Effector memory CD4-positive, alpha-beta T cell (primary cell): ENCODE measurements at regions not wholly inside any gene's neighbourhood (a gene's known extent, or its start where the extent isn't known, plus 50 kb on each side); places are given as distances from the start of the nearest gene placed in this dataset.

Experiments used
- DNase-seq, 3 donors: peaks; one replicate each; pipeline ENCODE4 v3.0.0-alpha.2; 2020
- H3K27ac ChIP-seq: 2 replicates; pipeline ENCODE4 v1.7.0; 2013; ENCODE audit warnings: mild to moderate bottlenecking, low read length, moderate library complexity; ENCODE audit not compliant: insufficient read depth, poor library complexity, severe bottlenecking
- H3K27me3 ChIP-seq: replicated peaks from 2 replicates; pipeline ENCODE4 v1.7.0; 2013; ENCODE audit warnings: mild to moderate bottlenecking, low read length; ENCODE audit not compliant: insufficient read depth, control insufficient read depth, poor library complexity, severe bottlenecking
- H3K36me3 ChIP-seq: 2 replicates; pipeline ENCODE4 v1.7.0; 2013; ENCODE audit warnings: mild to moderate bottlenecking, low read length, moderate library complexity; ENCODE audit not compliant: control insufficient read depth, insufficient read depth
- H3K4me1 ChIP-seq: 2 replicates; pipeline ENCODE4 v1.7.0; 2013; ENCODE audit warnings: low read length, mild to moderate bottlenecking; ENCODE audit not compliant: control insufficient read depth, insufficient read depth, poor library complexity, severe bottlenecking
- H3K4me3 ChIP-seq: 2 replicates; pipeline ENCODE4 v1.7.0; 2013; ENCODE audit warnings: low read length, low read depth, mild to moderate bottlenecking; ENCODE audit not compliant: insufficient read depth, poor library complexity, severe bottlenecking
- H3K9me3 ChIP-seq: 2 replicates; pipeline ENCODE4 v1.7.0; 2013; ENCODE audit warnings: mild to moderate bottlenecking, low read length, moderate library complexity; ENCODE audit not compliant: control insufficient read depth

DNA sequence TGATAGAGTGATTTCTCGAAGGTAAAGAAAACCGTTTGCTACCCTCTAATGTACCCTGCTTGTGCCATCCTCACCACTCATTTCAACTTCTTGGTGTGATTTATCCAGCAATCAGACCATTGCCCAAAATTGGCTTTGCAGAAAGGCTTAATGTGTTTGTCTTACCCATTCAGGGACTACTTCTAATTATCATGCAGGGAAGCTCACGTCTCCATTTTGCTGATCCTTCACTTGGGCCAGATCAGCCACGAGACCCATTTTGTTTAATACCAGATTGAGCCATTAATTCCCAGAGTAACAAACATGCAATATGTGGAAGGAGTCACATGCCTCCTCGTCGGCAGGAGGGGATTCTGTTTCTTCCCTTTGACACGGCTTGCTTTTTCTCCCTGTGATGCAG is 51.1 kb upstream of the CRY1 start:
- no peaks in the 10 kb centered on the region for H3K9me3 ChIP-seq
- no peaks in the 10 kb centered on the region for H3K4me1 ChIP-seq
- H3K36me3 ChIP-seq: no peaks in the 10 kb centered on the region
- no peak overlapping the region for H3K4me3 ChIP-seq
- H3K27ac ChIP-seq: no peak overlapping the region
- no peaks in the 10 kb centered on the region for H3K27me3 ChIP-seq
- DNase-seq: no peak

DNA sequence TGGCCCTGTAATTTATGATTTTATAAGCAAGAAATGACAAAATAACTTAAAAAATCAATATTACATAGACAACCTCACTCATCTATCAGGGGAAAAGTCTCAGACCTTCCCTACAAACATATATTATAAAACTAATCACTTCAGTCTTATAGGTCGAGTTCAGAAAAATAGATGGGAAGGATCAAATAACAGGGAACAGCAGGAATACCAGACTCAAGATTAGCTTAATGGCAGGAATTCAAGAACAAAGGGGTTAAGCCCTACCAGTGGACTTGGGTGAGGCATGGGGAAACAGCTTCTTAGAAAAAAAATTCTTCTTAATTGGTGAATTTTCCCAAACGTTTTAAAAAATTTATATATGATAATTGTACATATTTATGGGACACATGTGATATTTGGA is 51.6 kb upstream of the CRY1 start:
- Histone ChIP-seq H3K27me3 (no peaks in the 10 kb centered on the region), H3K4me3 (no peak overlapping the region), H3K36me3 (no peaks in the 10 kb centered on the region), H3K9me3 (no peaks in the 10 kb centered on the region), H3K4me1 (no peaks in the 10 kb centered on the region), H3K27ac (no peak overlapping the region)
- no peak for DNase-seq

DNA sequence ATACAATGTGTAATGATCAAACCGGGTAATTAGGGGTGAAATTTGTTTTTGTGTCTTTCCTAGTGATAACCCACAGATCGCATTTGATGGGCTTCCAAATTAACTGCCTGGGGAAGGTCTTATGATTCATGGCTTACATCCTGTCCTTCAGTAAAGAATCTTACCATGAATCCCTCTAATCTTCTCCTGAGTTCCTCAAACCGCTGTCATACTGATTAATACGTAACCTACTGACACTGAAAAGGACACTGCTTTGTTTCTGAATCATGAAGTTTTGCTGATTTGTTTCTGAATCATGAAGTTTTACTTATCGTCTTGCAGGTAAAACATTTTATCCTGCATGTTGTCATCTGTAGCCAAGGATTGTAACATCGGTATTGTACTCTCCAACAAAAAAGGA is 52.0 kb upstream of the CRY1 start:
- DNase-seq: no peak
- H3K4me1 ChIP-seq: no peaks in the 10 kb centered on the region
- no peak overlapping the region for H3K4me3 ChIP-seq
- no peaks in the 10 kb centered on the region for H3K9me3 ChIP-seq
- H3K27me3 ChIP-seq: no peaks in the 10 kb centered on the region
- no peaks in the 10 kb centered on the region for H3K36me3 ChIP-seq
- no peak overlapping the region for H3K27ac ChIP-seq

DNA sequence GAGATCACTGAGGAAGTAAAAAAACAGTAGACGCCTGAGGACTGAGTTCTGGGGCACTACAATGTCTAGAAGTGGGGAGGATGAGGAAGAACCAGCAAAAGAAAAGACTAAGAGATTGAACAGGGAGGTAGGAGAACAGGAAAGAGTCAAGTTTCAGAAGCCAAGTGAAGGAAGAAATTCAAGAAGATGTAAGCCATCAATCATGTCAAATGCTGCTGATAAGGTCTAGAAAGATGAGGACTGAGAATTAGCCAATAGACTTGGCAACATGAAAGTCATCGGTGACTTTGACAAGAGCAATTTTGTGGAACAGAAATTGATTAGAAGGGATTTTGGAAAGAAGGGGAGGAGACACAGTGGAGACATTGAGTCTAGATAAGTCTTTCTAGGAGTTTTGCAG is 54.8 kb upstream of the CRY1 start:
- no peaks in the 10 kb centered on the region for H3K27me3 ChIP-seq
- H3K36me3 ChIP-seq: no peaks in the 10 kb centered on the region
- H3K27ac ChIP-seq: no peak overlapping the region
- no peak for DNase-seq
- no peaks in the 10 kb centered on the region for H3K4me1 ChIP-seq
- H3K4me3 ChIP-seq: no peak overlapping the region
- H3K9me3 ChIP-seq: no peaks in the 10 kb centered on the region

DNA sequence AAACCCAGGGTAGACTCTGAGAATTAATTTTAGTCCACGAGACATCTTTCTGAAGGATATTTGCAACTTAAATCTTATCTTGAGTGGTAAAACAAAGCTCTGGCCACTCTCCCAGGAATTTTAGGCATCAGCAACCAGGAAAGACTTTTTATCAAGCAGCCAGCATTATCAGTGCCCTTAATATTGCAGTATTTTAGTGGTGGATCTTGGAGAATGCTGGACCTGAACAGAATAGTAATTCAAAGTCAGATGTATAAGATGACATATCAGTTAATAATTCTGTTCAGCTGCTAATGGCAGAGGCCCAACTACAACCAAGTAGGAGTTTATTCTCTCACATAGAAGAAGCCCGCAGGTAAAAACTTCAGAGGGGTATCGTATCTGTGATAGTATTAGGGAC is 59.0 kb upstream of the CRY1 start:
- Histone ChIP-seq H3K36me3 (no peaks in the 10 kb centered on the region), H3K4me3 (no peak overlapping the region), H3K9me3 (no peaks in the 10 kb centered on the region), H3K27me3 (no peaks in the 10 kb centered on the region), H3K27ac (no peak overlapping the region), H3K4me1 (no peaks in the 10 kb centered on the region)
- no peak for DNase-seq

DNA sequence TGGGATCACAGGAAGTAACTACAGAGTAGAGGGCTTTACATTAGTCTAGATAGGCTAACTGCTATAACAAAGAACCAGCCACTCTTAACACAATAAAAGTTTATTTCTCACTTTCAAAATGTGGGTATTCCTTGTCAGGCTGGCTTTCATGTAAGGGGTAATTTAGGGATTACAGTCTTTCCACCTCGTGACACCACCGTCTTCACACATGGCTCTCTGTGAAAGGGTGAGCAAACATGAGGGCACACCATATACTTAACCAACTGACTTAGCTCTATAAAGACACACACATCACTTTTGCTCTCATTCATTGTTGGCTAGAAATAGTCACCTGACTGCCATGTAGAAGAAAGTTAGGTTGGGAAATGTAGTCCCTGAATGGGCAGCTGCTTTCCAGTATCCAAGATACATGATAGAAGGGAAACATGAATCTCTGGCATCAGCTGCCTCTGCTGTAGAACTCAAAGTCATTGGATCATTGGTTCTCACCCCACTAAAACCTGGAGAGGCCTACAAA is 66.1 kb upstream of the CRY1 start:
- peaks cover 2% of the 10 kb centered on the region for H3K27me3 ChIP-seq
- no peak for DNase-seq
- no peaks in the 10 kb centered on the region for H3K4me1 ChIP-seq
- no peaks in the 10 kb centered on the region for H3K9me3 ChIP-seq
- H3K27ac ChIP-seq: no peak overlapping the region
- no peak overlapping the region for H3K4me3 ChIP-seq
- H3K36me3 ChIP-seq: no peaks in the 10 kb centered on the region

DNA sequence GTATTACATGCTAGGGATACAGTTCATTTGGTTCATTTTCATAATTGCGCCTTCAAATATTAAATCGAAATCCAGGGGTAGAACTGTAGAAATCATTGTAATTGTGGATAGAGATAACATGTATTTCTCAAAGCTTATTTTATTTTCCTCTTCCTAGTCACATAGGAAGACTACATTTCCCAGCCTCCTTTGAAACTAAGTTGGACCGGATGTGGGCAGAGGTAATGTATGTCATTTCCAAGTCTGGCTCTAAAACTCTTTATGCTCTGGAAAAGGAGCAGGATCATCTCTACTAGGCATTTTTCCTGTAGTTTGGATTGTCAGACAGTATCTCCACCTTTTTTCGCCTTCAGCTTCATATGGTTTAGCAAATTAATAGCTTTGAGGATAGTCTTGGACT is 70.1 kb upstream of the CRY1 start:
- Histone ChIP-seq H3K27me3 (peaks cover 2% of the 10 kb centered on the region), H3K36me3 (no peaks in the 10 kb centered on the region), H3K4me1 (no peaks in the 10 kb centered on the region), H3K9me3 (no peaks in the 10 kb centered on the region), H3K27ac (no peak overlapping the region), H3K4me3 (no peak overlapping the region)
- no peak for DNase-seq

DNA sequence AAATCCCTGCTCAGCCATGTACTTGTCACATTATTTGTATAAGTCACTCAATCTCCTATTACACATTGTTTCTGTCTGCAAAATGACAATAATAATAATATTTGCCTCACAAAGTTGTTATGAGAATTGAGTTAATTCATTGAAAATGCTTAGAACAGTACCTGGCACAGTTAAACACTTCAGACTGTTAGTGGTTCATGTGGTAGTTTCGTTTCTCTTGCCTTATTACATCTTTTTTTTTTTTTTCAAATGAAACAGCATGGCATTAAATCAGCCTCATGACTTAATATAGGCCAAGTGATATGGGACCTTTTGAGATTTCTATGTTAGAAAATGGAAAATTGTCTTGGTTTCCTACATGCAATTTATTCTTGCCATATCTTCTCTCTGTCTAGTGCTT is 71.0 kb upstream of the CRY1 start:
- Histone ChIP-seq H3K27me3 (peaks cover 2% of the 10 kb centered on the region), H3K36me3 (no peaks in the 10 kb centered on the region), H3K9me3 (no peaks in the 10 kb centered on the region), H3K4me1 (no peaks in the 10 kb centered on the region), H3K4me3 (no peak overlapping the region), H3K27ac (no peak overlapping the region)
- DNase-seq: no peak

DNA sequence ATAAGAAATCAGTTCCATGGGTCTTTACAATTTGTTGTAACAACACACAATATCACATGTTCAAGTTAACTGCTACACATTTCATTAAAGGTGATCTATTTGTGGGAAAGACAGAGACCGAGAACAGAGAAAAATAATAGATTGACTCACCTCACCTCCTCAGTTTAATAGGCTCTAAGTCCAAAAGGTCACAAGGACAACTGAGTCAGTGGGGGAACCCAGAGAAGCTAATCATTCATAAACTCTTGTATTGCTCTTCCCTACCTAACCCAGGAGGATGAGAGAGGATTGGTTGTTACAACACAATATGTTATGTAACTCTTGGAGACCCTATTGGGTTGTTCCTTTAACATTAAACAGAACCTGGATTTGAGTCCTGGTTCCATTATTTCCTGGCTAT is 72.2 kb upstream of the CRY1 start:
- Histone ChIP-seq H3K4me3 (no peak overlapping the region), H3K27me3 (peaks cover 2% of the 10 kb centered on the region), H3K9me3 (no peaks in the 10 kb centered on the region), H3K27ac (no peak overlapping the region), H3K36me3 (no peaks in the 10 kb centered on the region), H3K4me1 (no peaks in the 10 kb centered on the region)
- DNase-seq: no peak

DNA sequence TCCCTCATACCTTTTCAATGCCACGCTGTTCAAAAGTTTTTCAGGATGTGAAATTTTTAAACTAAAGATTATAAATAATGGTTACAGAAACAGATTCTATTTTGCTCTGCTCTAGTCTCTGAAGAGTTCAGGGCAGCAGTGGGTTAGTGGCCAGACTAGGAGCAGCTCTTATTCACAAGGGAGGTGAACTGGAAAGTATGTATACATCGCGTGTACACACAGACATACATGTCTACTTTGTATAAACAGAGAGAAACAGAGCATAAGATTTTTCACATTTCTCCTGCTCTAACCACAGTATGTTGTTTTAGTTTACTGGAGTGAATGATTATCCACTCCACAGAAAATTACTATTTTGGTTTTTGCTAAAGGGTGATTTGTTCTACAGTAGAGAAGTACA is 74.4 kb upstream of the CRY1 start:
- no peak overlapping the region for H3K4me3 ChIP-seq
- peaks cover 2% of the 10 kb centered on the region for H3K27me3 ChIP-seq
- H3K9me3 ChIP-seq: no peaks in the 10 kb centered on the region
- H3K27ac ChIP-seq: no peak overlapping the region
- H3K4me1 ChIP-seq: no peaks in the 10 kb centered on the region
- no peak for DNase-seq
- no peaks in the 10 kb centered on the region for H3K36me3 ChIP-seq

DNA sequence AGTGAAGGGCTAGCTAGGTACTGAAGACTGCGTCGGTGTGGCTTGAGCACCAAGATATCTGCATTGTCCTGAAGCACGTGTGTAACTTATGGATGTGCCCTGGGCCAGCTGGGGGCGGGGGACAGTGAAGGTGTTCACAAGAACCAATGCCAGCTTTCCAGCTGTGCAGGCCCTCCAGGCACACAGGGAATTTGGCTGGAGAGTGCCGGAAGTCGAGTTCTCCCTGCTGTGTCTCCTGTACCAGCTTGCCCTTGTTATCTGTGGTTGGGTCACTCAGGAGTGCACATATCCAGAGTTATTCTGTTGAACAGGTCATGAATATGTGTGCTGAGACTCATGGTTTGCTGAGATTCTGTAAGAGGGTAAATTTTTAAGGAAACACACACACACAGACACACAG is 75.9 kb upstream of the CRY1 start:
- no peaks in the 10 kb centered on the region for H3K9me3 ChIP-seq
- no peaks in the 10 kb centered on the region for H3K4me1 ChIP-seq
- DNase-seq: no peak
- no peaks in the 10 kb centered on the region for H3K27me3 ChIP-seq
- H3K27ac ChIP-seq: no peak overlapping the region
- no peak overlapping the region for H3K4me3 ChIP-seq
- no peaks in the 10 kb centered on the region for H3K36me3 ChIP-seq
